ENCODE measurements at regions not wholly inside any gene's neighbourhood (a gene's known extent, or its start where the extent isn't known, plus 50 kb on each side); places are given as distances from the start of the nearest gene placed in this dataset.

- TF ChIP-seq CTCF (conservative IDR thresholded peaks at IDR 0.05): no peak
- no peak overlapping the region for H3K27ac ChIP-seq
Observed at GRCh38 chr3:94378322-94378721, 315.5 kb downstream of the NSUN3 start.

DNA sequence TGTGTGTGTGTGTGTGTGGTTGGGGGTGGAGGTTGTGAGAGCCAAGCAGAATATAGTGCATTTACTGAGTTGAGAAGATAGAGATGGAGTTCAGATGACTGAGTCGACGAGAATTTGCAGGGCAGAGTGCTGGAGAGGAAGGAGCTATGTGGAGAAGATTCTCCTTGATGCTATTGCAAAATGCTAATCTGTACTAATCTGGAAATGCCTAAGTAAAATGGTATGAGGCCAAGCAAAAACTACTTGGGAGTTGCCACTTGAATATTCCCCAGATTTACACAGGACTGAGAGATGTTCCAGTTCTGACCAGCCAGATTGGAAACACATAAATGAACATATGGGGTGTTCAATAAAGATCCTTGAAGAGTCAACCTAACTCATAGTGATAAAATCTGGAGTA lies 316.4 kb downstream of the NSUN3 start:
- TF ChIP-seq CTCF (conservative IDR thresholded peaks at IDR 0.05): no peak
- no peak overlapping the region for H3K27ac ChIP-seq

- H3K27ac ChIP-seq: no peak overlapping the region
- TF ChIP-seq CTCF (conservative IDR thresholded peaks at IDR 0.05): no peak
Observed at GRCh38 chr3:94394885-94395284, 332.0 kb downstream of the NSUN3 start.

DNA sequence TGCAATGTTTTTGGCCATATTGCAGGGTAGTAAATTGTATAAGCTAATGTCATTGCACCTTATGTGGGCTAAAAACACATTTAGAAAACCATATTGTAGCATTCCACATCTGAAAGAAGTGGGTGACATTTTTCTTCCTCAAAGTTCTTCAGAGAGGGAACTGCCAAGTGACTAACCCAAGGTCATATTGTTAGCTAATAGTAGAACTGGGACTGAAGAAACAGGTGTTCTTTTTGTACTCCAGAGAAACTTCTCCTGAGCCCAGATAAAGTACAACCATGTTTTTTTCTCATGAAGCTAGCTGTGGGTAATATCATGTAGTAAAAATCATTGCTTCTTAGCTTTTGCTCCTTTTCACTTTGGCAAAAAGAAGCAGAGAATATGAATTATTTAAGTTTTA lies 333.0 kb downstream of the NSUN3 start:
- TF ChIP-seq CTCF (conservative IDR thresholded peaks at IDR 0.05): no peak
- H3K27ac ChIP-seq: no peak overlapping the region

DNA sequence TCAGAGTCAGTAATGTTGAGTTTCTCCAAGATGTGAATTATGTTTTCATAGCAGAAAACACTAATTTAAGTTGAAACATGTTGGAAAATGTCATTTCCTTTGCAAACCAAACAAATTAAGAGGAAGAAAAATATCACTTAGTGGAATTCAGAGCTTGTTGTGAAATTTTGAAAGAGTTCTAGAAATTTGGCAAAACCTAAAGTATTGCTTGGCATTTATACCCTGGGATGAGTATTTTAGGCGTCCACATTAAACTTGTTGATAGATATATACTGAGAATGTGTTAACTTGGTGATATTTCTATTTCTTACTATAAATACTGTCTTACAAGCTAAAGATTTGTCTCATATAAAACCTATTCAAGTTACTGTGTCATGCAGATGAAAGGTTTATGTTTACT lies 335.2 kb downstream of the NSUN3 start:
- no peak for TF ChIP-seq CTCF (conservative IDR thresholded peaks at IDR 0.05)
- H3K27ac ChIP-seq: no peak overlapping the region

- no peak overlapping the region for H3K27ac ChIP-seq
- no peak for TF ChIP-seq CTCF (conservative IDR thresholded peaks at IDR 0.05)
Observed at GRCh38 chr3:94401466-94401865, 338.6 kb downstream of the NSUN3 start.

GRCh38 chr3:94402126-94402525 lies 339.3 kb downstream of the NSUN3 start:
- TF ChIP-seq CTCF (conservative IDR thresholded peaks at IDR 0.05): no peak
- no peak overlapping the region for H3K27ac ChIP-seq
